GM19463 (cell line): ENCODE measurements at regions not wholly inside any gene's neighbourhood (a gene's known extent, or its start where the extent isn't known, plus 50 kb on each side); places are given as distances from the start of the nearest gene placed in this dataset.

ENCODE experiments used
- ATAC-seq: cut with Tn5 transposase; IDR thresholded peaks from one replicate; pipeline ENCODE4 v1.9.1; 2021; ENCODE audit warnings: mild to moderate bottlenecking, moderate library complexity; ENCODE audit not compliant: unreplicated experiment

- ATAC-seq, result no peak
Measured at GRCh38 chr1:220979371-220979770, 100.1 kb downstream of the HLX start.

- ATAC-seq, result no peak
Measured at GRCh38 chr1:220982686-220983085, 103.4 kb downstream of the HLX start.

DNA sequence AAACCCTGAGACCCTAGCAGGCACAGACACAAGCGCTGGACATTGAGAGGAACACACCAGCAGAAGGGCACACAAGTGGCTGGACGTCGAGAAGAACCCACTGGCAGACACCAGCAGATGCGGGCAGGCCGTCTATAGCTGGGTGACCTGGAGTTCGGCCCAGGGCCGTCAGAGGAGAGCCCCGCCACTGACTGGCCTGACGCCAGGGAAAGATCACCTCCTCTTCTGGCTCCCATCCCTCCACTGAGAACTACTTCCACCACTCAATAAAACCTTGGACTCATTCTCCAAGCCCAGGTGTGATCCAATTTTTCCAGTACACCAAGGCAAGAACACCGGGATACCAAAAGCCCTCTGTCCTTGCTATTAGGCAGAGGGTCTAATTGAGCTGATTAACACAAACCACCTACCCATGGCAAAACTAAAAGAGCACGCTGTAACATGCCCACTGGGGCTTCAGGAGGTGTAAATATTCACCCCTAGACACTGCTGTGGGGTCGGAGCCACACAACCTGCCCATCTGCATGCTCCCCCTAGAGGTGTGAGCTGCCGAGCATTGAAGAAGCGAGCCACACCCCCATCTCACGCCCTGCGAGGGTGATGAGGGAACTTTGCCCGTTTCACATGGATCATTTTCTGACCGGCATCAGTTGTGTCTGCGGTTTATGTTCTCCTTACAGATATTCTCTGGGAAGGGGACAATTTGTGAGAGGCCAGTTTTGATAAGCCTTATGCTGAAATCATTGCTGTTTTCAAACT lies 104.8 kb downstream of the HLX start:
- no peak for ATAC-seq

DNA sequence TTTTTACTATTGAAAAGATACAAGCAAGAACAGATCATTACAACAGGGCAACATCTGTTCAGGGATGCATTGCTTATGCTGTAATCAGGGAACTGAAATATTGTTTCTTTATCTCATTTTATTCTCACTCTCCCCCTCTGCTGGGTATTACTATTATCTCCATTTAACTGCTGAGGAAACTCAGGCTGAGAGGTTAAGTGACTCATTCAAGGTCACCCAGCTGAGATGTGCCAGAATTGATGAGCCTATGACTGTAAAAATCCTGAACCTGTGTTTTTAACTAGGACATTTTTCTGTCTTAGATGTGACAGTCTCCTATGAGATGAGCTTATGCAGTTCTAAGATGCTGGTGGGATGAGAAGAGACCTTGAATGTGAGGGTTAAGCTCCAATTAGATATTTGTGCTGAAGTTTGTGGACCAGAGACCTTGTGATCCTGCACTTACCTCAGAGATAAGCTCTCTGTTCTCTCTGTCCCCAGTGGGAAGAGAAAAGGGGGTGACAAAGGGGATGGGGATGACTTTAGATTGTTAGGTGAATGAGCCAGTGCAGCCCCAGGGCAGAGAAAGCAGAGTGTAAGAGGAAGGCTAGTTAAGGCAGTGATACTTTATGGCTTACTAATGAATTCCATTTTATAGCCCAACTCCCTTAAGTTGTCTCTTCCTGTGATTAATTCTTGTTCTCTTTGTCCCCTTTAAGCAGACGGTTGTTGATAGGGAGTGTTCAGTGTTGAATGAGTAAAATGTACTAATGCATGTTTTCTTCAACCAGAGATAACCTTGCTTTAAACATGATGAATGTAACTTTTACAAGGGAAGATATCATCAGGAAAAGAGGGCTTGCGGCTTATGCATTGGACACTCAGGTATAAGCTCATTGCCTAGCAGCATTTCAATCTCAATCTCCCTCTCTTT lies 111.4 kb downstream of the HLX start:
- no peak for ATAC-seq

DNA sequence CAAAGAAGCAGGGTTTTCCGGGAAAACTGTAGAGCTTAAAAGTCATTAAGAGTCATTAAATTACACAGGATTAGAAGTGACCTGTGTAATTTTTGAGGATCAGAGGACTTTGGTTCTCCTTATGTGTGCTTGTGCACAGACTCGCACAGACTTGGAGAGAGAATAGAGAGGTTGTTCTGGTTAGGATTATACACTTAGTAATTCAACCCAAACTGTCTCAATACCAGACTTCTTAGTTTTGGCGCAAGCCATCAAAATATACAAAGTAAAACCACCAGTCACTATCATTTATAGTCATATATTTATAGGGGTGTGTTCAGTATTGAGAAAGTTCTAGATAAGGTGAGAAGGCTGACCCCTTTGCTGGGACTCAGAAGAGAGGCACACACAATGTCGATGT lies 112.3 kb downstream of the HLX start:
- ATAC-seq, result no peak

DNA sequence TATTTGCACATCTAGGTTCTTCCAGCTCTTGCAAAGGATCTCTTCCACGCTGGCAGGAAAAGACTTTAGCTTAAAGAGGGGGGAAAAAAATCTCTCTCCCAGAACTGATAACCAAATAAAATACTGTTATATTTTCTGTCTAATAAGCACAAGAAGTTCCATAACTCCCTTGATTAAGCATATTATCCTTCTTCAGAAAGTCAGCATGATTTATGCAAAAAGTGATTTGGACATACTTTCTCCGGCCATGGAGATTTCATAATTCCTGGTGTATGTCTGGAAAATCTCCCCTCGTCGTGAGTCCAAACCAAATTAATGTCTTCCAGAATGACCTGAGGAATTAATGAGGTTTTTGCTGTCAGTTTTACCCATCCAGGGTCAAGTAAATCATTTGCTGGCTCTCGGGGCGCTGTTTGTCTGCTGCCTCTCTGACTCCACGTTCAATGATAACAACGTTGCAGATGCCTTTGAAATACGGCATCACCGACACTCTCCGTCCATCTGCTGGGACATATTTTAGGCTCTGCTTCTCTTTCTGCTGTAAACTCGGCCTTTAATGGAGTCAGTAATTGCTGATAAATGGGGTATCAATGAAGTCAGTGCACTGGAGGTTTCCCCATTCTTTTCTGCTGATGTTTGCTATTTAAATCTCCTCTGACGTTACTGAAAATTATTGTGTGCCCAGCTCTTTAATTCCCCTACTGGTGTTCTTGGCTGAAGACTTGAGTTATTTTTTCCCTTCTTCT lies 112.9 kb downstream of the HLX start:
- ATAC-seq, result no peak

DNA sequence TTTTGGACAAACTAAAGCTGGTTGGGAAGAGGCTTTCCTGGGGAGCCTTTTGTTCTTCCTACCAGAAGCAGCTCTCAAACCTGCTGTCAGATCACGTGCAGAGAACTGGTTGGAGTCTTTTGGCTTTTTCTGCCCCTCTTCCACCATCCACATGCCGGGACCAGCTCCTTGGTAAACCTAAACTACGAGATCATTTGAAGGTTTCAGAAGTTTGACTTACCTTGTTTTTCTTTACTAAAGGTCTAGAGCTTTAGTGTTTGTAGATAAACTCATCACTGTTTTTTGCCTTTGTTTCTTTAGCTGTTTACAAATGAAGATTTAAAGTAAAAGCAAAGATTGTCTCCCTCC lies 113.4 kb downstream of the HLX start:
- ATAC-seq, result no peak

DNA sequence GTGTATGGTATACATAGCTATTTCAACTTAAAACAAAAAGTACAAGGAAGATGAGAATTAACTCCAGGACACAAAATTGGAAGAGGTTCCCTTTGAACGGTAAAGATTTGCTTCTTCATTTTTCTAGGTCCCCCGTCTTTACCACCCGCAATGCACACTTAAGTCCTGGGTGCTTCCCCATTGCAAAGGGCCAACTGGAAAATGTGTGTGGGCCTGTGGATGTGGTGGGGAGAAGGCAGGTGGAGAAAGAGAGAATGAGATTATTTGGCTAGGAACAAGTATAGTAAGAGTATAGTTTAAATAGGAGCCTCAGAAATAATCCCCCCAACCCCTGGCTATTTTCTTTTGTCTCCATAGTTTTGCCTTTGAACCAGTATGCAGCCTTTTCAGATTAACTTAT lies 115.4 kb downstream of the HLX start:
- ATAC-seq, result no peak

DNA sequence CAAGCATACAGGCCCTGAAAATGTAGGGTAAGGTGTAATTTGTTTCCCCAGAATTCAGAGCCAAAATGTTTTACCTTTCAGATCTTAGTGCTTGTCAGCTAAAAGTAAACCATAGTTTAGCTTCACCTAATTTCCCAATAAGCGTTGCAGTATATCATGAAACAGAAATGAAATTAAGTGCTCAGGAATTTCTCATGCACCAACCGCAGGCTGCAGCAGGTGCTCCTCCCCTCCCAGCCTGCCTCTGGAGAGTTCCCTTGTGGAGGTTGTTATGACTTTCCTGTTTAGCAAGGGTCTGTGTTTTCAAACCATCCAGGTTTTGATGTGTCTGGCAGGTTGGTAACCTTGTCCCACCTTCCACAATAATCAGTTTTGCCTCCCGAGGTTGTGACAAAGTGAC lies 118.5 kb downstream of the HLX start:
- no peak for ATAC-seq

DNA sequence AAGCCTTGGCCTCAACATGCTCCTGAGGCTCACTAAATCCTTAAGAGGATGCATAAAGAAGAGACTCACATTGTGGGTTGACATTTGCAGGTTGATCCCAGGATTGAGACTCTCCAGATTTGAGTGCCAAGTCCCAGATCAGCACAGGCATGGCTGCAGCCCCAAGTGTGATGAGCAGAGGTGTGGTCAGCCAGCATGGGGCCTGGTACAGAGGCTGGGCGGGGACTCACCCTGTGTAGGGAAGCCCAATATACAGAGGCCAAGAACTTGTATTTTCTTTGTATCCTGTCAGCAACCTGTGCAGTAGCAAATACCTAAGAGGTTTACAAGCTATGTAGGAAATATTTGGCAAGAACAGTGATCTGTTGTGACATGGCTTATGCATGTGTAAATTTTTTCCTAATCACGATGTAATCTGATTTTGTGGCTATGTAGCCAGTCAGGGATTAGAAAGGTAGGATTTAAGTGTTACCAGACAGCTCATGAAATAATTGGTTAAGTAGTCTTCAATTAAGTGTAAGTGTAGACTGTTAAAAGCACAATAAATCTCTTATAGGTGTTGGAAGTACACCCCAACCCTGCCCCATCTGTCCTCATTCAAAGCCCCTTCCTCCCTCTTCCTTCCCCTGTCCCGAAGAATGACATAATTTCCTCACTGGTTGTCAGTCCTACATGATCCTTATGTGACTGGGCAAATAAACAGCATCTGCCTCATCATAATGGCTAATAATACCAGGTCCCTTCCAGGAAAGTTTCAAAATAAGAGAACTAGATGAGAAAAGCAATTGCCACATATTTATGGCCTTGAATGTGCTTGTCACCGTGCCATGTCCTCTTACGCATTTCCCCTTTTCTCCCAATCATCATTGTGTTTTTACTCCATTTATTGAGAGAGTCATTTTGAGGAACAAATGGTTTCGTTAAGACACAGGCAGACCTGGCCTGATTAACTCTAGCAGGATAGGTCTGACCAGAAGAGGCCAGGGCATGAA lies 120.9 kb downstream of the HLX start:
- ATAC-seq, result no peak

GRCh38 chr1:221001167-221001566 lies 121.9 kb downstream of the HLX start:
- ATAC-seq, result no peak

DNA sequence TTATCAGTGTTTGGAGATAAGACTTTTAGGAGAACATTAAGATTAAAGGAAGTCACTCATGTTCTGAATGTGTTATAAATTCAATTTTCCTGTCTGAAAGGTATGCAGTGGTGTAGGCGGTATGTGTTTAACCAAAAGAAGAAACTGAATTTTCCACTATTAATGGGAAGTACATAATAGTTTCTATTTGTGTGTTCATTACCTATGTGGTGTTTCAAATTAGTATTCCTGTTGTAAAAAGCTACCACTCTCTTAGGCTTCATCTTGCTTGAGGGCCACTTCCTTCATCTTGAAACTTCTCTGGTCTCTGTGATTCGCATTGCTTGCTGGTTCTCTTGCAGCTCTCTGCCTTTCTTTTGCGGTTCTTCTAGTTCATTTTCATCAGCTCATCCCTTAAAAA lies 123.4 kb downstream of the HLX start:
- no peak for ATAC-seq

DNA sequence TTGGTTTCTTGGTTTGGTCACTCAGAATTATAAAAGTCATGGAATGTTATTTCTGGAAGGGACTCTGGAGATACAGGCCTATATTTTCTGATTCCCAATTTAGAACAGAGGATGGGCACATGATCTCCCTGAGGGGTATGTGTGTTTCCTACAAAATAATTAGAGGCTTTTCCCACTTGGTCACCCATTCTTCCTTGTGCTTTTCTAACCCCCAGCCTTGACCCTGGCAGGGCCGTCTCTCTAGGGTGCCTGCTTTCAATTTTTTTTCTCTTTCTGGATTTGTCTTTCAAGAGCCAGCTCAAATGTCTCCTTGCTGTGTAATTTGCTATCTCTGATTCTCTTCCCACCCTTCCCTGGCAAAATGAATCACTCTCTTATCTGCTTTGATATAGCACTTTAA lies 131.9 kb downstream of the HLX start:
- no peak for ATAC-seq

DNA sequence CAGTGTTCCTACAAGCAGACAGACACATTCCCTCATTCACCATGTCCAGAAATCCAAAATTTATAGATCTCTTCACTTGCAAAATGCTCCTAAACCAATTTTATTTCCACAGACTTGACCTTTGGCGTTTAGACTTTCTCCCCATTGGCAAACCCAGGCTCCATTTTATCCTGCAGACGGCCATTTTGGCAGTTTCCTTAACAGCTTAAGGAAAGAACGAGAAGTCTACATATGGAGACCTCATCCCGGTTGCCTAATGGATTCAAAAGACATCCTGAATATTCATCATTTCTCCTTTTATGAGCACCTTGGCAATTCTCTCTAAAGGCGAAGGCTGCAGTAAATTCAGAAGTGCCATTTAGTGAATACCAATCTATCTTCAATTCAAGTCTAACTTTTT lies 132.9 kb downstream of the HLX start:
- ATAC-seq, result no peak

GRCh38 chr1:221013691-221014660 lies 134.7 kb downstream of the HLX start:
- ATAC-seq, result no peak

DNA sequence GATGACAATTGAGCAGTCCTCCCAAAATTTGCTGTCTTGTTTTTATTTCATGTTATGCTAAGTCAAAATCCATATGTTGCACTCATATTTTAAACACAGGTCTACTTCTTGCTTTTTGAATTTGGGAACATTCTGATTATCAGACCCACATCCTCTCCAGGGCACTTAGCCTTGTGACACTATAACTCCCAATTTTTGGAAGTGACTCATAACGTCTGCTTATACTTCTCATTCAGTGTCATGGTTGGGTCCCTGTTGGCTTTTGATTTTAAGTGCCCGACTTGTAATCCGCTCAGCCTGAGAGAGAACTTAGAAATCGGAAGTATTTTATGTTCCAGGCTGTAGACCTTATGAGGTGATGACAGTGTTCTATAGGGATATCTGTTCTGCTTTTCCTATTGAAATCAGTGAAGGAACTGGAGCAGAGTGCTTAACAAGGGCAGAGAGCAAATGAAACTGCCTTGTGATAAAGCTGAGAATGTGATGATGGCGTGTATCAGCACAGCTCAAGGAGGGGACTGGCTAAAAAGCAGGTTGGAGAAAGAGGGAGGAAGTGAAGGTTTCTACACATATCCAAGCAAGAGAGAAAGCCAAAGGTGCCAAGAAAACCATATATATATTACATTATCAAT lies 136.0 kb downstream of the HLX start:
- ATAC-seq, result no peak

- no peak for ATAC-seq
Measured at GRCh38 chr1:221016751-221017150, 137.5 kb downstream of the HLX start.

GRCh38 chr1:221018414-221018813 lies 139.2 kb downstream of the HLX start:
- ATAC-seq, result no peak

DNA sequence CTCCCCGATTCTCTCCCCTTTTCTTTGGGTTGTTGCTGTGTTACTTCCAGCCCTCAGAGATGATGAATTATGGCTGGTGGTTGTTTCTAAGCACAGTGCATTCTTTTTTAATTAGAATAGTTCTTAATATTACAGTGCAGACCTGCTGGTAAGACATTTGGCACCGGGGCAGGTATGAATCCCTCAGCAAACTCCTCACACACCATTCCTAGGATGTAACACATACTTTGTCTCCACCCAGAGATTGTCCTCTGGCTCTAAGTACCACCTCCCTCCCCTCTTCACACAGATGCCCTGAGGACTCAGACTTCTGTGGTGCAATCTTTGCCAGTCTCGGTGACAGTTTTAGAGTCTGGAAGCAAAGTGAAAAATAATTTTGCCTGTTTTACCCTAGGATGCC lies 143.1 kb downstream of the HLX start:
- no peak for ATAC-seq
